ENCODE measurements at regions not wholly inside any gene's neighbourhood (a gene's known extent, or its start where the extent isn't known, plus 50 kb on each side); places are given as distances from the start of the nearest gene placed in this dataset.

DNA sequence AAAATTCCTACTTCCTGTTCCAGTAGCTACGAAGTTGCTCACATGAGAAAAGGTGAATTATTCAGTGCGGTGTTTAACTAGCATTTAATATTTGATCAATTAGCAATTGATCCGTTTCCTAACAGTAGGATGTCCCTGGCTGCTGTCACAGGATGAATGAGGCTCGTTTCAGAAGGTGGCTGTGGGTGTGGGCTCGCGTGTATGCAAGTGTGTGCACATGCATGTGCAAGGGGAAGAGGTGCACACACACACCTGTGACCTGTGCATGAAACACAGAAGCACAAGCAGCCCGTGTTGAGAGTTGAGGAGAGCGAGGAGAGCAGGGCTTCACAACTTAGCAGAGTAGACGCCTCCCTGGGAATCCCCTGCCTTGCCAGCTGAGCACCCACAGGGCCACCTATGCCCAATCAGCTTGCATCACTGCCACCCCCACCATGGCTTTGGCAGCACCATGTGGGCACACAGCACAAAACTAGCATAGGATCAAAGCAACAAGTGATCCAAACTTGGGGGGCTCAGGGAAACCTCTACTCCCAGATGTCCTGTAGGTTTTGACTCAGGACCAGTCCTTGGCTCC lies 107.2 kb downstream of the C5orf15 start:
- no peak for TF ChIP-seq POLR2A (IDR thresholded peaks at IDR 0.05)
- TF ChIP-seq CTCF (IDR thresholded peaks at IDR 0.05): no peak
- TF ChIP-seq POLR2AphosphoS5 (IDR thresholded peaks at IDR 0.05): no peak
- no peak for TF ChIP-seq EP300 (IDR thresholded peaks at IDR 0.05)

Data from gastroesophageal sphincter (tissue), 3 donors.